ENCODE measurements at regions not wholly inside any gene's neighbourhood (a gene's known extent, or its start where the extent isn't known, plus 50 kb on each side); places are given as distances from the start of the nearest gene placed in this dataset.

DNA sequence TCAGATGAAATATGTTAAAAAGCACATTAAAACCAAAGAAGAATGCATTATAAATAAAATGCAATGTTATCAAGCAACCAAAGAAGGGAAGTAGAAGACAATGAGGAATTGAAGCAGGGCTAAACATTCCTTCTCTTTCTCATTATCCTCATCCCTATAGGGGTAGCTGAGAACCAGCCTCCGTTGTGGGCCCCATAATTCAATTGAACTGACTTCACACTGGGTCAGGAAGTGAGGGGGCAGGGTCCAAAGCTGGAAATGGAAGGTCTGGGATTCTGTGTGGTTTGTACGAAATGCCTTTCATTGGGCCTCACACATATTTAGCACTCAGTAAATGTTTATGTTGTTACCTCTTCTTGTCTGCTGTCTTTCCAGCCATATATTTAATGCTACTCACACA, 220.4 kb upstream of the CD180 start:
- TF ChIP-seq, protein P1, sequence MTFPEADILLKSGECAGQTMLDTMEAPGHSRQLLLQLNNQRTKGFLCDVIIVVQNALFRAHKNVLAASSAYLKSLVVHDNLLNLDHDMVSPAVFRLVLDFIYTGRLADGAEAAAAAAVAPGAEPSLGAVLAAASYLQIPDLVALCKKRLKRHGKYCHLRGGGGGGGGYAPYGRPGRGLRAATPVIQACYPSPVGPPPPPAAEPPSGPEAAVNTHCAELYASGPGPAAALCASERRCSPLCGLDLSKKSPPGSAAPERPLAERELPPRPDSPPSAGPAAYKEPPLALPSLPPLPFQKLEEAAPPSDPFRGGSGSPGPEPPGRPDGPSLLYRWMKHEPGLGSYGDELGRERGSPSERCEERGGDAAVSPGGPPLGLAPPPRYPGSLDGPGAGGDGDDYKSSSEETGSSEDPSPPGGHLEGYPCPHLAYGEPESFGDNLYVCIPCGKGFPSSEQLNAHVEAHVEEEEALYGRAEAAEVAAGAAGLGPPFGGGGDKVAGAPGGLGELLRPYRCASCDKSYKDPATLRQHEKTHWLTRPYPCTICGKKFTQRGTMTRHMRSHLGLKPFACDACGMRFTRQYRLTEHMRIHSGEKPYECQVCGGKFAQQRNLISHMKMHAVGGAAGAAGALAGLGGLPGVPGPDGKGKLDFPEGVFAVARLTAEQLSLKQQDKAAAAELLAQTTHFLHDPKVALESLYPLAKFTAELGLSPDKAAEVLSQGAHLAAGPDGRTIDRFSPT (tag by site-specific recombination; IDR thresholded peaks at IDR 0.05), result no peak
- no peak for TF ChIP-seq ZNF558 (tag by site-specific recombination; IDR thresholded peaks at IDR 0.05)
- no peak for TF ChIP-seq ZNF473 (tag by site-specific recombination; IDR thresholded peaks at IDR 0.05)
- TF ChIP-seq ZNF426 (tag by site-specific recombination; IDR thresholded peaks at IDR 0.05), result no peak
- TF ChIP-seq ZNF292 (tag by site-specific recombination; IDR thresholded peaks at IDR 0.05; ENCODE audit: borderline replicate concordance, low read depth), result no peak
- no peak for TF ChIP-seq KLF9 (tag by site-specific recombination; IDR thresholded peaks at IDR 0.05; ENCODE audit: low read depth)
- TF ChIP-seq ZXDB (tag by site-specific recombination; IDR thresholded peaks at IDR 0.05), result no peak
- TF ChIP-seq, protein P2, sequence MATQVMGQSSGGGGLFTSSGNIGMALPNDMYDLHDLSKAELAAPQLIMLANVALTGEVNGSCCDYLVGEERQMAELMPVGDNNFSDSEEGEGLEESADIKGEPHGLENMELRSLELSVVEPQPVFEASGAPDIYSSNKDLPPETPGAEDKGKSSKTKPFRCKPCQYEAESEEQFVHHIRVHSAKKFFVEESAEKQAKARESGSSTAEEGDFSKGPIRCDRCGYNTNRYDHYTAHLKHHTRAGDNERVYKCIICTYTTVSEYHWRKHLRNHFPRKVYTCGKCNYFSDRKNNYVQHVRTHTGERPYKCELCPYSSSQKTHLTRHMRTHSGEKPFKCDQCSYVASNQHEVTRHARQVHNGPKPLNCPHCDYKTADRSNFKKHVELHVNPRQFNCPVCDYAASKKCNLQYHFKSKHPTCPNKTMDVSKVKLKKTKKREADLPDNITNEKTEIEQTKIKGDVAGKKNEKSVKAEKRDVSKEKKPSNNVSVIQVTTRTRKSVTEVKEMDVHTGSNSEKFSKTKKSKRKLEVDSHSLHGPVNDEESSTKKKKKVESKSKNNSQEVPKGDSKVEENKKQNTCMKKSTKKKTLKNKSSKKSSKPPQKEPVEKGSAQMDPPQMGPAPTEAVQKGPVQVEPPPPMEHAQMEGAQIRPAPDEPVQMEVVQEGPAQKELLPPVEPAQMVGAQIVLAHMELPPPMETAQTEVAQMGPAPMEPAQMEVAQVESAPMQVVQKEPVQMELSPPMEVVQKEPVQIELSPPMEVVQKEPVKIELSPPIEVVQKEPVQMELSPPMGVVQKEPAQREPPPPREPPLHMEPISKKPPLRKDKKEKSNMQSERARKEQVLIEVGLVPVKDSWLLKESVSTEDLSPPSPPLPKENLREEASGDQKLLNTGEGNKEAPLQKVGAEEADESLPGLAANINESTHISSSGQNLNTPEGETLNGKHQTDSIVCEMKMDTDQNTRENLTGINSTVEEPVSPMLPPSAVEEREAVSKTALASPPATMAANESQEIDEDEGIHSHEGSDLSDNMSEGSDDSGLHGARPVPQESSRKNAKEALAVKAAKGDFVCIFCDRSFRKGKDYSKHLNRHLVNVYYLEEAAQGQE (tag by site-specific recombination; IDR thresholded peaks at IDR 0.05), result no peak
- no peak for TF ChIP-seq ZBTB1 (tag by site-specific recombination; IDR thresholded peaks at IDR 0.05)
- TF ChIP-seq, protein P3, sequence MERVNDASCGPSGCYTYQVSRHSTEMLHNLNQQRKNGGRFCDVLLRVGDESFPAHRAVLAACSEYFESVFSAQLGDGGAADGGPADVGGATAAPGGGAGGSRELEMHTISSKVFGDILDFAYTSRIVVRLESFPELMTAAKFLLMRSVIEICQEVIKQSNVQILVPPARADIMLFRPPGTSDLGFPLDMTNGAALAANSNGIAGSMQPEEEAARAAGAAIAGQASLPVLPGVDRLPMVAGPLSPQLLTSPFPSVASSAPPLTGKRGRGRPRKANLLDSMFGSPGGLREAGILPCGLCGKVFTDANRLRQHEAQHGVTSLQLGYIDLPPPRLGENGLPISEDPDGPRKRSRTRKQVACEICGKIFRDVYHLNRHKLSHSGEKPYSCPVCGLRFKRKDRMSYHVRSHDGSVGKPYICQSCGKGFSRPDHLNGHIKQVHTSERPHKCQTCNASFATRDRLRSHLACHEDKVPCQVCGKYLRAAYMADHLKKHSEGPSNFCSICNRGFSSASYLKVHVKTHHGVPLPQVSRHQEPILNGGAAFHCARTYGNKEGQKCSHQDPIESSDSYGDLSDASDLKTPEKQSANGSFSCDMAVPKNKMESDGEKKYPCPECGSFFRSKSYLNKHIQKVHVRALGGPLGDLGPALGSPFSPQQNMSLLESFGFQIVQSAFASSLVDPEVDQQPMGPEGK (tag by site-specific recombination; IDR thresholded peaks at IDR 0.05), result no peak
- TF ChIP-seq, protein P4, sequence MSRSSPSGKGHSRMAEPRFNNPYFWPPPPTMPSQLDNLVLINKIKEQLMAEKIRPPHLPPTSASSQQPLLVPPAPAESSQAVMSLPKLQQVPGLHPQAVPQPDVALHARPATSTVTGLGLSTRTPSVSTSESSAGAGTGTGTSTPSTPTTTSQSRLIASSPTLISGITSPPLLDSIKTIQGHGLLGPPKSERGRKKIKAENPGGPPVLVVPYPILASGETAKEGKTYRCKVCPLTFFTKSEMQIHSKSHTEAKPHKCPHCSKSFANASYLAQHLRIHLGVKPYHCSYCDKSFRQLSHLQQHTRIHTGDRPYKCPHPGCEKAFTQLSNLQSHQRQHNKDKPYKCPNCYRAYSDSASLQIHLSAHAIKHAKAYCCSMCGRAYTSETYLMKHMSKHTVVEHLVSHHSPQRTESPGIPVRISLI (tag by site-specific recombination; IDR thresholded peaks at IDR 0.05), result no peak
- Histone ChIP-seq H3K9me3 (ENCODE audit: control insufficient read depth, insufficient read depth, low read depth, low read length) (no peaks in the 10 kb centered on the region), H3K4me1 (ENCODE audit: control insufficient read depth, insufficient read depth, low read length) (no peaks in the 10 kb centered on the region), H3K27ac (ENCODE audit: extremely low read depth, low read depth, low read length) (no peak overlapping the region), H3K4me3 (ENCODE audit: low read depth, low read length) (no peak overlapping the region), H3K36me3 (ENCODE audit: control insufficient read depth in 2 of 2, insufficient read depth in 1 of 2, low read length in 2 of 2) (no peaks in the 10 kb centered on the region)
- ChIA-PET POLR2A (no interaction called here), CTCF (no interaction called here)

DNA sequence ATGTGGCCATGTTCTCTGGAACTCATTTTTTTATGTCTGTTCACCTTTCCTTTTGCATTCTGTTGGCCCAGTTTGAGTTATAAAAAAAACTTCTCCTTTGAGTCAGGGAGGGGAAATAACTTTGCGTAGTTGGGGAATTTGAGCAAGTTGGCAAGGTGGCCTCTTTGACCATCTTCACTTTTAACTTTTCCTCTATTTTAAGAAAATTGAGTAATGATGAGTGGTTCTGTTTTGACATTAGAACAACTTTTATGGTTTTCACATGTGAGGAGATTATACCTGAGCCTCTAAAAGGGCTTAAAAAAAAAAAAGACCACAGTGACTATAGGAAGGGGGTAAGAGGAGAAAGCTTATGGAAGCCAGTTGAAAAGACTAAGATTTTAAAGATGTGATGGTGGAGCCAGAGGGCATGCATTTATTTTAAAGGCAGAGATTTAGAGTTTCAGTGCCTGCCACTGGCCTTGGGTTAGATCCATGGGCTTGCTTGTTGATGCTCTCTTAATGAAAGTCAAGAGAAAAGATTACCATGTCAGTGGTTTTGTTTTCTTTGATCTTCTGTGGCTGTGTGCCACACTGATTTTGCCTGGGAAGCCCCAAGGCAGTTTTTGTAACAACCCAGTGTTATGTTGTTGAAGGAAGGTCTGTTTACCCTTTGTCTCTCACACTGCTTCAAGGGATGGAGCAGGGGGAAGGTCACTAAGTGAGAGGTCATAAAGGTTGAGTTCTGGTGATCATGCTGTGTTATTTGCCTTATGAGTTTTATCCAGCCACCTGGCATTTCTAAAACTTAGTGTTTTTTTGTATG, 219.7 kb upstream of the CD180 start:
- no peak overlapping the region for H3K4me3 ChIP-seq (ENCODE audit: low read depth, low read length)
- no peak for TF ChIP-seq ZBTB1 (tag by site-specific recombination; IDR thresholded peaks at IDR 0.05)
- no peaks in the 10 kb centered on the region for H3K36me3 ChIP-seq (ENCODE audit: control insufficient read depth in 2 of 2, insufficient read depth in 1 of 2, low read length in 2 of 2)
- H3K27ac ChIP-seq (ENCODE audit: extremely low read depth, low read depth, low read length), result no peak overlapping the region
- no peaks in the 10 kb centered on the region for H3K4me1 ChIP-seq (ENCODE audit: control insufficient read depth, insufficient read depth, low read length)
- no peaks in the 10 kb centered on the region for H3K9me3 ChIP-seq (ENCODE audit: control insufficient read depth, insufficient read depth, low read depth, low read length)
- POLR2A ChIA-PET, result no interaction called here
- CTCF ChIA-PET, result interaction anchor here (0.7 kb wide), 1 partner anchor 77 kb away, joined by 3 read pairs; no protein-coding TSS in a partner anchor

All from HEK293 (cell line).